Keratinocyte (primary cell): ENCODE measurements at regions not wholly inside any gene's neighbourhood (a gene's known extent, or its start where the extent isn't known, plus 50 kb on each side); places are given as distances from the start of the nearest gene placed in this dataset.

Source experiments
- DNase-seq: peaks from one replicate; pipeline ENCODE4 v3.0.0-alpha.2; 2011; ENCODE audit warnings: low read depth, missing footprints, low spot score
- FAIRE-seq: peaks from 2 replicates; lab custom pipeline; 2011; peaks lifted over from hg19 to GRCh38; lab: Jason Lieb, UNC
- H2AFZ ChIP-seq: 2 replicates; pipeline ENCODE4 v1.6.0; 2012; ENCODE audit warnings: low read length, control low read depth, inconsistent platforms; ENCODE audit not compliant: control insufficient read depth
- H3K27ac ChIP-seq: 2 replicates; pipeline ENCODE4 v1.5.1; 2011; ENCODE audit warnings: low read length; ENCODE audit not compliant: control insufficient read depth, insufficient read depth
- H3K27me3 ChIP-seq: 3 replicates; pipeline ENCODE4 v1.6.0; 2011; ENCODE audit warnings: low read length; ENCODE audit not compliant: control insufficient read depth, insufficient read depth; ENCODE audit errors: extremely low read depth
- H3K36me3 ChIP-seq, 2 experiments: 2 replicates in 1 of 2; 3 replicates in 1 of 2; pipeline ENCODE4 v1.5.1; 2011; ENCODE audit warnings: low read length in 2 of 2, mild to moderate bottlenecking in 1 of 2; ENCODE audit not compliant: control insufficient read depth in 2 of 2, insufficient read depth in 2 of 2; ENCODE audit errors: extremely low read depth in 1 of 2
- H3K4me1 ChIP-seq: 3 replicates; pipeline ENCODE4 v1.5.1; 2011; ENCODE audit warnings: low read length; ENCODE audit not compliant: control insufficient read depth, insufficient read depth; ENCODE audit errors: extremely low read depth
- H3K4me2 ChIP-seq: 3 replicates; pipeline ENCODE4 v1.6.0; 2011; ENCODE audit warnings: low read depth, low read length; ENCODE audit not compliant: control insufficient read depth, insufficient read depth; ENCODE audit errors: extremely low read depth
- H3K4me3 ChIP-seq, 3 experiments: fragments of 200-600 bp in 1 of 3; sonication (generic) in 1 of 3; 2 replicates in 2 of 3; 3 replicates in 1 of 3; pipeline ENCODE4 v1.5.1; 2011 to 2016; ENCODE audit warnings: low read length in 3 of 3, mild to moderate bottlenecking in 3 of 3, control low read depth in 2 of 3, inconsistent platforms in 1 of 3, low read depth in 1 of 3, mixed read lengths in 1 of 3, mixed run types in 1 of 3, moderate library complexity in 1 of 3; ENCODE audit not compliant: control insufficient read depth in 2 of 3, insufficient read depth in 2 of 3; ENCODE audit errors: extremely low read depth in 1 of 3
- H3K79me2 ChIP-seq: 2 replicates; pipeline ENCODE4 v1.6.0; 2012; ENCODE audit warnings: low read length; ENCODE audit not compliant: control insufficient read depth, insufficient read depth
- H3K9ac ChIP-seq: 3 replicates; pipeline ENCODE4 v1.6.0; 2011; ENCODE audit warnings: low read length; ENCODE audit not compliant: control insufficient read depth, insufficient read depth; ENCODE audit errors: extremely low read depth
- H3K9me1 ChIP-seq: 3 replicates; pipeline ENCODE4 v1.6.0; 2011; ENCODE audit warnings: low read length; ENCODE audit not compliant: control insufficient read depth, insufficient read depth; ENCODE audit errors: extremely low read depth
- H3K9me3 ChIP-seq: 2 replicates; pipeline ENCODE4 v1.5.1; 2012; ENCODE audit warnings: low read depth, low read length; ENCODE audit not compliant: control insufficient read depth
- H4K20me1 ChIP-seq: 3 replicates; pipeline ENCODE4 v1.6.0; 2011; ENCODE audit warnings: low read length; ENCODE audit not compliant: control insufficient read depth, insufficient read depth; ENCODE audit errors: extremely low read depth
- EZH2 ChIP-seq: IDR thresholded peaks from one replicate; pipeline ENCODE4 v1.6.1; 2012; ENCODE audit warnings: inconsistent platforms, mild to moderate bottlenecking, low read length, moderate library complexity
- dilution Hi-C: fragments of 300-500 bp; cut with MboI; formaldehyde crosslinking; loops from one replicate; pipeline ENCODE4 v1.7.0; 2020; ENCODE audit warnings: low sequenced_read_pairs; ENCODE audit not compliant: extremely low pct_ligation_motif_present
- TF ChIP-seq, protein P1 (sequence below), 3 experiments: IDR thresholded peaks in 1 of 3; conservative IDR thresholded peaks in 1 of 3; optimal IDR thresholded peaks in 1 of 3; 2 replicates in 2 of 3; 3 replicates in 1 of 3; pipeline versions ENCODE3 to v1.5.1; 2011; ENCODE audit warnings: low read length in 3 of 3, mild to moderate bottlenecking in 3 of 3, moderate library complexity in 2 of 3, control low read depth in 1 of 3, inconsistent platforms in 1 of 3; ENCODE audit not compliant: insufficient read depth in 2 of 3; ENCODE audit errors: extremely low read depth in 1 of 3

GRCh38 chr13:80462567-80462966 is 121.6 kb upstream of the SPRY2 start:
- DNase-seq, result no peak
- H2AFZ ChIP-seq, result no peak overlapping the region
- no peak for FAIRE-seq
- dilution Hi-C loops, result no loop called here
- no peaks in the 10 kb centered on the region for H3K36me3 ChIP-seq
- no peak overlapping the region for H3K9ac ChIP-seq
- no peaks in the 10 kb centered on the region for H3K27me3 ChIP-seq
- TF ChIP-seq, protein P1, sequence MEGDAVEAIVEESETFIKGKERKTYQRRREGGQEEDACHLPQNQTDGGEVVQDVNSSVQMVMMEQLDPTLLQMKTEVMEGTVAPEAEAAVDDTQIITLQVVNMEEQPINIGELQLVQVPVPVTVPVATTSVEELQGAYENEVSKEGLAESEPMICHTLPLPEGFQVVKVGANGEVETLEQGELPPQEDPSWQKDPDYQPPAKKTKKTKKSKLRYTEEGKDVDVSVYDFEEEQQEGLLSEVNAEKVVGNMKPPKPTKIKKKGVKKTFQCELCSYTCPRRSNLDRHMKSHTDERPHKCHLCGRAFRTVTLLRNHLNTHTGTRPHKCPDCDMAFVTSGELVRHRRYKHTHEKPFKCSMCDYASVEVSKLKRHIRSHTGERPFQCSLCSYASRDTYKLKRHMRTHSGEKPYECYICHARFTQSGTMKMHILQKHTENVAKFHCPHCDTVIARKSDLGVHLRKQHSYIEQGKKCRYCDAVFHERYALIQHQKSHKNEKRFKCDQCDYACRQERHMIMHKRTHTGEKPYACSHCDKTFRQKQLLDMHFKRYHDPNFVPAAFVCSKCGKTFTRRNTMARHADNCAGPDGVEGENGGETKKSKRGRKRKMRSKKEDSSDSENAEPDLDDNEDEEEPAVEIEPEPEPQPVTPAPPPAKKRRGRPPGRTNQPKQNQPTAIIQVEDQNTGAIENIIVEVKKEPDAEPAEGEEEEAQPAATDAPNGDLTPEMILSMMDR (optimal IDR thresholded peaks at IDR 0.05 in 1 of 3, IDR thresholded peaks at IDR 0.05 in 1 of 3, conservative IDR thresholded peaks at IDR 0.05 in 1 of 3; ENCODE audit: extremely low read depth in 1 of 3, insufficient read depth in 2 of 3, low read length in 3 of 3), result no peak
- no peak for TF ChIP-seq EZH2
- H3K4me3 ChIP-seq, result no peak overlapping the region
- no peaks in the 10 kb centered on the region for H3K9me1 ChIP-seq
- no peaks in the 10 kb centered on the region for H3K9me3 ChIP-seq
- H4K20me1 ChIP-seq, result no peaks in the 10 kb centered on the region
- no peak overlapping the region for H3K27ac ChIP-seq
- no peak overlapping the region for H3K4me2 ChIP-seq
- H3K79me2 ChIP-seq, result no peaks in the 10 kb centered on the region
- no peaks in the 10 kb centered on the region for H3K4me1 ChIP-seq

DNA sequence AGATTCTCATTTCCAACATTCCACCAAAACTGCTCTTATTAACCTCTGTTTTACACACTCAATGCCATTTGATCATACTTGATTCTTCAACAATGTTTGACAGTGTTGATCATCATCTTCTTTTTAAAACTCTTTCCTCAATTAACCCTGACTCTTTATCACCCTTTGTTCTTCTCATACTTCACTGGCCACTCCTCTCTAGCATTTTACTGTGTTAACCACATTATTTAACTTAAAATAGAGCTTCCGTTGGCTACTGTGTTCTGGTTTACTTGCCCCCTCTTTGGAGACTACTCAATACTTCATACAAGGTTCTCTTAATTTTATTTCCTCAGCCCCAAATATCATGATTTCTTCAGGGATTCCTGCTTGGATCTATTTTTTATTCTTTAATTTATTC is 121.1 kb upstream of the SPRY2 start:
- TF ChIP-seq, protein P1 (optimal IDR thresholded peaks at IDR 0.05 in 1 of 3, IDR thresholded peaks at IDR 0.05 in 1 of 3, conservative IDR thresholded peaks at IDR 0.05 in 1 of 3; ENCODE audit: extremely low read depth in 1 of 3, insufficient read depth in 2 of 3, low read length in 3 of 3), result no peak
- TF ChIP-seq EZH2, result no peak
- Histone ChIP-seq H3K9me1 (no peaks in the 10 kb centered on the region), H3K27ac (no peak overlapping the region), H3K79me2 (no peaks in the 10 kb centered on the region), H2AFZ (no peak overlapping the region), H3K4me1 (no peaks in the 10 kb centered on the region), H3K4me2 (no peak overlapping the region), H3K9me3 (no peaks in the 10 kb centered on the region), H3K36me3 (no peaks in the 10 kb centered on the region), H4K20me1 (no peaks in the 10 kb centered on the region), H3K9ac (no peak overlapping the region), H3K4me3 (no peak overlapping the region), H3K27me3 (no peaks in the 10 kb centered on the region)
- FAIRE-seq (no peak), DNase-seq (no peak)
- dilution Hi-C loops, result no loop called here
